HG03159 (cell line): ENCODE measurements at regions not wholly inside any gene's neighbourhood (a gene's known extent, or its start where the extent isn't known, plus 50 kb on each side); places are given as distances from the start of the nearest gene placed in this dataset.
A peak's percentile ranks its signal among the peaks of the same experiment; 100 is the strongest.
"Not testable (repeated sequence)": the region's sequence is repeated elsewhere in the genome, so short reads cannot be mapped to it uniquely, and the experiment has no call there.

ENCODE experiments used
- ATAC-seq: cut with Tn5 transposase; IDR thresholded peaks from one replicate; pipeline ENCODE4 v1.9.1; 2021; ENCODE audit warnings: mild to moderate bottlenecking, moderate library complexity; ENCODE audit not compliant: unreplicated experiment

DNA sequence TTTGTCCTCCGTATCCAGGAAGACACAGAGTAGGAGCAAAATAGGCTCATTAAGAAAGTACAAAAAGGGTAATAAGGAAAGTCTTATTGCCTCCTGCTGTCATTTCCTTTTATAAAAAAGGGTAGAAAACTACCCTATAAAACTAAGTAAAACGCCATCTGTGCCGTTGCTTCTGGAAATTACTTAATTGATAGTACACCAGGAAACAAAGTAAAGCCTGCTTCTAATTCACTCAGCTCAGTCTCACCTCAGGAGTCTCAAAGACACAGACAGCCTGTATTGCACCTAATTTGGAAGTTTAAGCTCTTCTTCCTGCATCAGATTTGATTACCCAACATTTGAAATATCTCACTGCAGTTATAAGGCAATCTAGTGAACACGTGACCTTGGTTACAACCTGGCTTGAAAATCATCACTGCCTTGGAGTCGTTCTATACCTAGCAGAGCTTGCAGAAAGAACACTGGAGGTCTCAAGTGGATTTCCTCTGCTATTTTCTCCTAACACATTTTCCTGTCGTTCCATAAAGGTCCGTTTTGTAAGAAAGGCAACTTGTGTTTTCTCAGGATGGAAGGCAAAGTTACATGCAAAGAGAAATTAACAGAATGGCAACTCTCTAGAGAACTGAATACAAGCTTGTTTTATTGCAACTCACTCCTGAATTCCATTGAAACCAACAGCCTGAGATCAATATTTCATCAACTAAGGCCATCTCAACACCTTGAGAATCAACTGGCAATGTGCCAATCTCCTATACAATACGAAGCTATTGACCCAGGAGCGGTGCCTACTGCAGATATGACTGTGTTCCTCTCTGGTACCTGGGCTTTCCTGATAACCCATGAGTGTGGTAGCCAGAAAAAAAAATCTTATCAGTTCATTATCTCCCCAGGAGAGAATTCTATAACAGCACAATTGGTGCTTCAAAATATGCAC lies 203.3 kb upstream of the LMCD1 start:
- no peak for ATAC-seq

DNA sequence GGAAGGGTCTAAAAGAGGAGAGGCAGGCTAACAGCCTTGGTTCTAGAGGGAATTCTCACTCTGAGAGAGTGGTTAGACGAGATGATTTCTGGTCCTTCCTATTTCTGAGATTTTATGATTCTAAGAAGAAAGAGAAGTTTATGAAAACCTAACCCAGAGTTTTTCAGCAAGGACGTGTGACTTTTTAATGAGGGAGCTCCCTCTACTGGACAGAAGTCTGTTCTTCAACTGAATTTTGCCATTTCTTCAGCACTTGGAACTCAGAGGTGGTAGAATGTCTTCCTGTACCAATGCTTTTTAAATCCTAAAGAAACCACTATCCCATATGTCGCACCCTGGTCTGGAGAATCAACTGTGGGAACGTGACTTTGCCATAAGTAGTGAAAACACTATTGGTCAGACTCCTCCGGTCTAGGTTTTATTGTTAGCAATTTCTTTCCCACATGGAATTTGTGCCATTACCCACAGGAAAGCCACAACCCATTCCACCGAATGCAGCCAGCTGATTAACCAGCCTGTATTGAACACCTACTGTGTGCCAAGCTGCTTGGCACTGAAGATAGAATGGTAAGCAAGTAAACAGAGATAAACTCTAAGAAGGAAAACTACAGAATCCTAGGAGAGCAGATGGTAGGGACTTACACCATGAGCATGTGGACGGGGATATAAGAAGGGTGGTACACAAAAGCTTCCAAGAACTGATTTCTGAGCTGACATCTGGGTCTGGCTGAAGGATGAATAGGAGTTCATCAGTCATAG lies 199.5 kb upstream of the LMCD1 start:
- peak; percentile 84 for ATAC-seq

DNA sequence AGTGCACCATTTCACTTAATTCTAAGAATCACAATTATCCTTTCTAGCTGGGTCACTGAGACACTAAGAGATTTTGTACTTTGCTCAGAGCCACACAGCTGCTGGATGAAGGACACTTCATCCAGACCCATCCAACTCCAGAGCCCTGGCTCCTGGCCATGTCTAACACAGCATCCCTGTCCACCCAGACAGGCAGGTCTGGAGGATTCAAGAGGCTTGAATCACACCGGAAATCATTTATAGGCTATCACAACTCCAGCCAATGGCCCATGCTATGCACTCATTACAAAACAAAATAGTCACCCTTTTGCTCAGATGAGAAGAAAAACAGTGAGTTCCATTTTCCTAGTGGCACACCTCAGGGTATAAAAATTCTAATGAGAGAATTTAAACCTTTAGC lies 198.2 kb upstream of the LMCD1 start:
- no peak for ATAC-seq

DNA sequence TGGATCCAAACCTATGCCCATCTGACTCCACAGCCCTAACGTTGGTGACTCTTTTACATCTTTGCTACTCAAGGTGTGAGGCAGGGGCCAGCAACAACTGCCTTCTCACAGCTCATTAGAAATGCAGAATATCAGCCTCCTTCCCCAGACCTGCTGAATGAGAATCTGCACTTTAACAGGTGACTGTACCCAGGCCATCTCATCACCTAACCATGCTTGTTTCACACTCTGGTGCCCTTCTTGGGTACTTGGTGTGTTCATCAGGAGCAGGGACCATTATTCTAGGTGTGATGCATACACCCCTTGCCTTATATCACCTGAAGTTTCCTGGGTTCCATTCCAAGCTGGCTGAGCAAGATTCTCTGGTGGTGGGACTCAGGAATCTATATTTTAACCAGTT lies 196.3 kb upstream of the LMCD1 start:
- no peak for ATAC-seq

DNA sequence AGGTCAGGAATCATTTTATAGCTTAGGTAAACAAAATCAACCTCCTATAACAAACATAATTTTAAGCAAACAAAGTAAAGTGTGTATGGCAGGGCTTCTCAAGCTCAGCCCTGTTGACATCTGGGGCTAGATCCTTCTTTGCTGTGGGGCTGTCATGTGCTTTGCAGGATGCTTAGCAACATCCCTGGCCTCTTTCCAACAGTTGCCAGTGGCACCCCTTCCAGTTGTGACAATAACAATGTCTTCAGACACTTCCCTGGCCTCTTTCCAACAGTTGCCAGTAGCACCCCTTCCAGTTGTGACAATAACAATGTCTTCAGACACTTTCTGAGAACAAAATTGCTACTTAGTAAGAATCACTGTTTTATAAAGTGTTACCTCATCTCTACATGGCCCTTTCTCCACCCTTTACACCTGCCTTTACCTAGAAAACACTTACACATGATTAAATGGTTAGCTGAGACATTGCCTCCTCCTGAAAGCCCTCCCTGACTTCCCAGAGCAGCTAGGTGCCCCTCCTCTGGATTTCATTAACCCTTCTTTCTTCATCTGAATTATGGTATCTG lies 194.0 kb upstream of the LMCD1 start:
- ATAC-seq = no peak

DNA sequence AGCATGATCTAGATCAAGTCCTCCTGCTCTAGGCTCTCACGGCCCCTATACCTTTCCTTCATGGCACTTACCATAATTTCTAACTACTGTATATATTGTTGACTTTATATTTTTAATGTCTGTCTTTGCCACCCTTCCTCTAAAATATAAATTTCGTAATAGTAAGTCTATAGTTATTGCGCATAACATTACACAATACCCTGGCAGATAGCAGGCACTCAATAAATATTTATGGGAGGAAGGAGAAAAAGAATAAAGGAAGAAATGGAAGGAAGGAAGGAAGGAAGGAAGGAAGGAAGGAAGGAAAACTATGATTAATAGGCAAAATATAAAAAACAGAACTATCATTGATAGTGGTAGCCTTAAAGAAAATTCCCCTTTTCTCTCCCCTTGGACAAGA lies 190.3 kb upstream of the LMCD1 start:
- no peak for ATAC-seq

DNA sequence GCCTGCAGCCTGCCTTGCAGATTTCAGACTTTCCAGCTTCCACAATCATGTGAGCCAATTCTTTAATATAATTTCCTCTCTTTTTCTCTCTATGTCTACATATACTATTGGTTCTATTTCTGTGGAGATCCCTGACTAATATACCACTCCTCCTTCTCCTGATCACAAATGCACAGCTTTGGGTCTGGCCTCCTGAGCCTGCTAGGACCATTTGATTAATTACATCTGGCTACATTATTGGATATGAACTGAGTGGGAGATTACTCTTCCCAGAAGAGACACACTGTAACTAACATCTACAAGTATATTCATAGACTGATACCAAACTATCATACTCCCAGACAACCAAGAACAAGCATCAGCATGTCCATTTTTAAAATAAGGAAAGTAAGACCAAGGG lies 188.9 kb upstream of the LMCD1 start:
- no peak for ATAC-seq

DNA sequence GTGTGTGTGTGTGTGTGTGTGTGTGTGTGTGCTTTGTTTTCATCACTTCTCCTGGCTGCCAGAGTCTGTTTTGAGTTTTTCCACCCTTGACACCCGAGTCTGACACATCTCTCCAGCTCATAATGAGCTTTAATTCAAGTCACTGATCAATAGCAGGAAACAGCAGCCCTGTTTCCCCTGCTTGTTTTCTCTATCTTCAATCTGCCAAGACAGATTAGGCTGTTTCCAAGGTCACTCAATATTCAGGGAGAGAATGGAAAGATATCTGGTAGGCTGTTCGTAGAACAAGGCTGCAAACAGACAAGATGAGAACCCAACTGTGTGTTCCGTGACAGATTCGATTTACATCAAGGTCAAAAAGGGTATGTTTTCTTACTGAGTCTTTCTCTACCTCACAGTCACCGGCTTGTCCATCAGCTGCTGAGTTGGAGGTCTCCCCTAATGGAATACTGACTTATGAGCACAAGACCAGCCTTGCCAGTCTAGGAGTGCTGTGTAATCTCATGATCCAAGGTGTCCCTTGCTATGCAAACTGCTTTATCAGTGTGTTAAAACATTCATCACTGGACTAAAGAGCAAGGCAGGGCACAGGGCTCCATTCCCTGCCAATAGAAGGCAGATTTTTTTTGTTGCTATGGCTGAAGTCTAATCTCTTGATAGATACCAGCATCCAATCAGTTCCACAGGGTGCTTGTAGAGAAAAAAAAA lies 187.9 kb upstream of the LMCD1 start:
- ATAC-seq = no peak

DNA sequence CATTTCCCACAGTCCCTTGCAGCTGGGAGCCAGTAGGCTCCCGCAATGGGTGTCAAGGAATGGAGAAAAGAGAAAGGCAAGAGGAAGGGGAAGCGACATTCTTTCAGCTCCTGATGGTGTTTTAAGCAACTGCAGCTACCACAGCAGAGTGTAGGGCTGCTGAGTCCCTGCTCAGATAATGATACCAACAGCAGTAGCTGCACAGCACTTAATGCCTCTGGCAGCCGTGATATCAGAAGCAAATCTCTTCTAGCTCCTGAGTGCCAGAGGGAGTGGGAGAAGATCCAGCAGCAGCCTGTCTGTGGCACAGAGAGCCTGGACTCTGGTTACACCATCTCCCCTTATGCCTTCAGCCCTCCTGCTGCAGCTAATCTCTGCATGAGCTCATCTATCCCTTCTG lies 186.1 kb upstream of the LMCD1 start:
- ATAC-seq = not testable (repeated sequence)

DNA sequence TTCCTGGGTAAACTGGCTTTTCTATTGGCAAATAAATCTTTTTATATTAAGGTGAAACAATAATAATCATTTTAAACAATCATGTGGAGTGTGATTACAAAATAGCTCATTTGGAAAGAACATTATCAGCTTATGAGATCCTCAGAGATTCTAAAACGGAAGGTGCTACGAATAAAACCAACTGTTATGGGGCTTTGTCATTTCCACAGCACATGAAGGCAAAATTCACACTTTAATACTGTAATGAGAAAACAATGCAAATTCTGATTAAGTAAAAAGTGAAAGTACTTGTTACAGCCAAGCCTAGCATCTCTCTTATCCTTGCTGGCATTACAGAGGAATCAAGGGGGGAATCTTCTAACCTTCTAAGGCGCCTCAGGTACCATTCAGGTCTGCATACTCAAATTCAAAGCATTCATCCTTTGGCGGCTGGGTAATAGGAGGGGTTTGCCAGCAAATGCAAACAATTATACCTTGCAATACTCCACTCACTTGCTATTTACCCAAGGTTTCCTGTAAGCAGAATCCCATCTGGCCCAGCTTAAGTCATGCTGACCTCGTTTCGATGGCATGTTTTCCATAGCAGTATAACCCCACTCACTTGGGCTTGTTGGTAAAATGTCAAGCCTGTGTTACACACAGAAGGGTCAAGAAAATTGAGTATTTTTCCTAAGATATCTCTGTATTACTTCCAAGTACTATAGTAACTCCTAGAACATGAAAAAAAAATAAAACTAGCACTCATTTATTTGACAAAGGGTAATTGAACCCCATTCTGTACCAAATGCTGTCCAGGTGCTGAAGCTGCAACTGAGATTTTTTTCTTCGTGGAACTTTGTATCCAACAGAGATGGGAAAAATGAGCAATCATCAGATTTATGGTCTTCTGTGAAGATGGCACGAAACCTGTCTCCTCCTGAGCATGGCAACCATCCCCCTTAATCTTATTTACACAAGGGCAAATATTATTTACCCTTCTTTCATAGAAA lies 183.7 kb upstream of the LMCD1 start:
- no peak for ATAC-seq

DNA sequence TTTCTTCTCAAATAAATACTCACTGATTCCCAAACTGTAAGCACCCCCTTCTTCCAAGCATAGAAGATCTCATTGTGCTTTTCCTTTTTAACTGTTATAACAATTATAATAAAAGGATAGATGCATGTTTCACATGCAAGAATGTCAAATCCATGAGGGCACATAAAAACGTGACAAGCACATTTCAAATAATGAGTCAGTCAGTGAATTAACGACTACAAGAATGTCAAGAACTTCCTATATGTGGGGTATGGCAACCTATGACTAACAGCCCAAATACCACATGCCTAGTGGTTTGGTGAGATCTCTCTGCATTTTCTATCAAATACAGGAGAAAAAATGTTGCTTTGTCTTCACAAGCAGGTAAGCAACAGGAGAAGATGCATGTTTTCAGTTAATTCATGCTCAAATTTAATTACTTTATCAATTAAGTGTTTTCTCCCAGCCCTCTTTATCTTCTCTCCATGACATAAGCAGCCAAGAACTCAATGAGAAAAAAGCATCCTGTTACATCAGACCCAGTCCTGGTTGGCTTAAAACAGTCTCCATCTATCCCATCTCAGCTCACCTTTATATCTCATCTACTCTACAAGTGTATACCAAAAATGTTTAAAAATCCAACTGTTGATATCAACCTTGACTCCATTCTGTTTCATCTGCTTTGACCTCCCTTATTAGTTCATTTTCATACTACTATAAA lies 181.5 kb upstream of the LMCD1 start:
- ATAC-seq = no peak

DNA sequence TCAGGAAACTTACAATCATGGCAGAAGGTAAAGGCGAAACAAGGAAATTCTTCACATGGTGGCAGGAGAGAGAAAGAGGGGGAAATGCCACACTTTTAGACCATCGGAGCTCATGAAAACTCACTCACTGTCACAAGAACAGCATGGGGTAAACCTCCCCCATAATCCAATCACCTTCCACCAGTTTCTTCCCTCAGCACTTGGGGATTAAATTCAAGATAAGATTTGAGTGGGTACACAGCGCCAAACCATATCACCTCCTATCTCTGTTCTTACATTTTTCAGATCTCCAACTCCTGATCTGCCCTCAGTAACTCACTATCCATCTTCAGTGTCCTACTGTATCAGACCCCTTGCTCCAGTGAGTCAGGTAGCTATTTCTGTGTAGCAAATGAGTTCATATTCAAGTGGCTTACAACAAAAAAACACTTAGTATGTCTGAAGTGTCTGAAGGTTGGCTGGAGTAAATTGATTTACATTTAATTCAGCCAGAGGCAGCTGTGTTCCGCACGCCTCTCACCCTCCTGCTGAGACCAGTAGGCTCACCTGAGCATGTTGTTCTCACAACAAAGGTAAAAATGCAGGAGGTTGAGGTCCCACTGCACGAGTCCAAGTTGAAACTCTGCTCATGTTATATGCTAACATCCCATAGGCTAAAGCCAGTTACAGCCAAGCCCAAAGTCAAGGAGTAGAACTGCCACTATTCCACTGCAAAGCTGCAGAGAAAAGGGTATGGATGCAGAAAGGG lies 180.7 kb upstream of the LMCD1 start:
- no peak for ATAC-seq

DNA sequence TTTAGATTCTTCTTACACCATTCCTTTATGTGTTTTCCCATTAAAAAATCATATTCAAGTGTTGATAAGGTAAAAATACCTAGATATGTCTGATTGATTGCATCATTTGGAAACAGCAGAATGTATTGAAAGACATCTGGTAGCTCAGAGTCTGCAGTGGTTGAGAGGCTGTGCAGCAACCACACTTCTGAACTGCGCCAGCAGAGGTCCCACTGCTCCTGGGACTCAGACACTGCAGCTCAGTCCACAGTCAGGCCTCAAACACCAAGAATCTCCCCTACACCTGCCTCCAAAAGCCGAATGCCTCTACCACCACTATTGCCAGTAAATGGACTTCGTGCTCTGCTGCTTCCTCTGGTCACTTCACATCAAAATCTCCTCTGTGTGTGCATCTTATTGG lies 176.9 kb upstream of the LMCD1 start:
- peak; percentile 74 for ATAC-seq

DNA sequence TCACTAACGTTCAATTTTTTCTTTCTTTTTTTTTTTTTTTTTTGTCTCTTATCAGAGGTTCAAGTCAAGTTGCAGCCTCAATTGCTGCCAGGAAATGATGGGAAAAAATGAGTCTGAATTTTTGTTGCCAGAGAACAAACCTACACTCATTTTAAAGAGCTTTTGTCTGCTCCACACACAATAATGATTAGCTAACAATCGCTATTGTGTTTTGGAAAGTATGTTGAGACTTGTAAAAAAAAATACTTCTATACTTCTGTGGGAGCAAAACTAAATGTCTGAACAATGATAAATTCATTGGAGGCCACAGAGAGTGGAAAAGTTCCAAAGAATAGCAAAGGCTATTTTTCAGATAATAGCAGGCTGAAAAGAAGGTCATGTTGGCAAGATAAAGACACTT lies 176.3 kb upstream of the LMCD1 start:
- no peak for ATAC-seq

DNA sequence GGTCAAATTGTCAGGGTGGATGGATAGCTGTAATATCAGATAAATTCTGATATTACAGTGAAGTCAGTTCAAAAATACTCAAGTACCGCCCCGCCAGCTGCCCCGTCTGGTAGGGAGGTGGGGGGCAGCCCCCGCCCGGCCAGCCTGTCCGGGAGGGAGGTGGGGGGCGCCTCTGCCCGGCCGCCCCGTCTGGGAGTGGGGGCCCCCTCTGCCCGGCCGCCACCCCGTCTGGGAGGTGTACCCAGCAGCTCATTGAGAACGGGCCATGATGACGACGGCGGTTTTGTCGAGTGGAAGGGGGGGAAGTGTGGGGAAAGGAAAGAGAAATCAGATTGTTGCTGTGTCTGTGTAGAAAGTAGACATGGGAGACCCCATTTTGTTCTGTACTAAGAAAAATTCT lies 175.8 kb upstream of the LMCD1 start:
- not testable (repeated sequence) for ATAC-seq

DNA sequence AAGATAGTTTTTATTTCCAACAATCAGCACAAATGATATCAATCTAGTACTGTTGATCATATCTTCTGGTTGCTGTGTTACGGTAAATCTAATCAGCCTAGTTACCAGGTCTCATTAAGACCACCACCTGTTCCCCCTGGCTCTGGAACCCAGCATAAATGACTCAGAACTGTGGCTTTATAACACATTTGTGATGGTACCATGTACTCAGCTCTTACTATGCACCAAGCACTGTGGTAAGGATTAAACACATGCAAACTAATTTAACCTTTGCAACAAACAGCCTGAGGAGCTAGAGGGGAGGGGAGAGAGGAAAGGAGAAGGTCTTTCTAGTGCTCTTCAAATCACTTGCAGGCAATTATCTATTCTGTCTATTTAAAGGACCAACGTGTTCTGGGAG lies 173.9 kb upstream of the LMCD1 start:
- ATAC-seq = no peak

DNA sequence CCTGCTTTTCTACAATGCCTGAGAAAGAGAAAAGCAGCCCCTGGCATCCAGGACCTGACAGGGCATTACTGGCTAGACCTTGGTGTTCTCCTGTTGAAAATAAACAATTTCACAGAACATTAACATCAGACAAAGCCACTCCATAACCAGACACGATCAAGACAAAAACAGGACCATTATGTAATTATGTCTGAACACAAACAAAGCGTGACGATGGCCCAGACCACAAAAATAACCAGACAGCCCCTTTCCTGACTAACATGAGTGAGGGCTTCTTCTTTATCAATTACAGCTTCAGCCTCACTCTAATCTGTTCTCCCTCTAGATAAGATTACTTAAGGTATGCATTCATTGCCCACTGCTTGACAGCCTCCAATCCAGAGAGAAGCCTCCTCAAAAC lies 172.7 kb upstream of the LMCD1 start:
- ATAC-seq = no peak

DNA sequence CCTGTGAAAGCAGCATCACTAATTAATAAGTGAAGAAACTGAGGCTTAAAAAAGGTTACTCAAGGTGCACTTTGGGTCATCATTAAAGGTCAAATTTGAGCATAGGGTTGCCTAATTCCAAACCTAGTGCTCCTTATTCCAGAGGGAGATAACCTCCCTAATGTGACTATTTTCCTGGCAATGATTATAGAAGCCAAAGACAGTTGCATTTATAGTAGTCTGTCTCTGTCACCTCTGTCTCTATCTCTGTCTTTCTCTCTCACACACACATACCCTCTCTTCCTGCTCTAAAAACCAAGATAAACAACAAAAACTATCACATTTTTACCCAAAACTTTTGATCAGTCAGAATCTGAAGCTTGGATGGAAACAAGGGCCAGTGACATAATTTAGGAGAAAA lies 172.0 kb upstream of the LMCD1 start:
- no peak for ATAC-seq

DNA sequence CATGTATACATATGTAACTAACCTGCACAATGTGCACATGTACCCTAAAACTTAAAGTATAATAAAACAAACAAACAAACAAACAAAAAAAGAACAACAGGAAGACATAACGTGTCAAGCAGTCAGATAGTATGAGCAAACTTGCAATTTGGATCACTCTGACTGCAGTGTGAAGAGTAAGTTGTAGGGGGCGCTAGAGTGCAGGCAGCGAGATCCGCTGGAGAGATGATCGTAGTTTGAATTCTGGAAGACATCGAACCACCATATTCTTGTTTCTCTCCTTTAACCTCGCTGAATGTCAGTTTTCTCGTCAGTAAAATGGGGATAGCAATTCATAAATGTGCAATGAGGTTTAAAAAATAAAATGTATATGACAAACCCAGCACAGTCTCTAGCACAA lies 165.2 kb upstream of the LMCD1 start:
- no peak for ATAC-seq
